ENCODE measurements at regions not wholly inside any gene's neighbourhood (a gene's known extent, or its start where the extent isn't known, plus 50 kb on each side); places are given as distances from the start of the nearest gene placed in this dataset.

DNA sequence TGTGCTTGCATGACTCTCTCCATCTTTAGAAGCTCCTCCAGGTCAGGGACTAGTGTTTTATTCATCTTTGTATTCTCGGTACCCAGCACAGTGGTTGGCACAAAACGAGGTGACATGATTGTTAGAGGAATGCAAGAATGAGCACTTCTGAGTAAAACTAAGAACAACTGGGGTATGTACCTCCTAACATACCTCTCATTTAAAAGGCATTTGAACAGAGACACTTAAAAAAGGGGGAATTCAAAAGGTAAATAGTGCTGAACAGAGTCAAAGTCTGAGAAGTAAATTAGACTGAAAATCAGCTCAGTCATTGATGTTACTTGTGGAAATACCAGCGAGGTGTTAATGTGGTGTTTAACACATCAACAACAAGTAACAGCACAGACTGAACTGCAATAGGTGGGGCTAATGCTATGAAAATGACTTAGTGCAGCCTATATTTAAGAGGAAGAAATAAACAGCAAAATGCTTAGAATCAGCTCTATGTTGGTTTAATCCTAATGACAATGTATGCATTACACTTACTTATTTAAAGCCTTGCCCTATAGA, 102.4 kb downstream of the TMCO5A start:
- no peak for TF ChIP-seq TARDBP (IDR thresholded peaks at IDR 0.05)
- TF ChIP-seq SUZ12 (IDR thresholded peaks at IDR 0.05), result no peak
- no peak for TF ChIP-seq FOXK2 (IDR thresholded peaks at IDR 0.05)
- TF ChIP-seq CTBP1 (IDR thresholded peaks at IDR 0.05; ENCODE audit: borderline replicate concordance), result no peak
- no peak for TF ChIP-seq BHLHE40 (IDR thresholded peaks at IDR 0.05; ENCODE audit: borderline replicate concordance)
- no peak for TF ChIP-seq ARNT (IDR thresholded peaks at IDR 0.05)
- TF ChIP-seq SP1 (IDR thresholded peaks at IDR 0.05), result no peak

All from HEK293T (cell line).